ENCODE measurements at regions not wholly inside any gene's neighbourhood (a gene's known extent, or its start where the extent isn't known, plus 50 kb on each side); places are given as distances from the start of the nearest gene placed in this dataset.

GRCh38 chr5:84821924-84822323 is 437.2 kb upstream of the EDIL3 start:
- no peaks in the 10 kb centered on the region for H3K36me3 Mint-ChIP-seq
- no peak for ATAC-seq
- DNase-seq, result no peak
- no peaks in the 10 kb centered on the region for H3K27me3 Mint-ChIP-seq
- POLR2A ChIA-PET, result no interaction called here
- no peaks in the 10 kb centered on the region for H3K4me1 Mint-ChIP-seq
- no peak overlapping the region for H3K27ac Mint-ChIP-seq
- H3K4me3 Mint-ChIP-seq, result no peak overlapping the region
- peaks cover 0 to 5% (median 0%) of the 10 kb centered on the region in 9 donors for H3K9me3 Mint-ChIP-seq

GRCh38 chr5:84817953-84818352 is 433.3 kb upstream of the EDIL3 start:
- Mint-ChIP-seq H3K27me3 (no peaks in the 10 kb centered on the region), H3K4me3 (no peak overlapping the region), H3K9me3 (peaks cover 0 to 2% (median 0%) of the 10 kb centered on the region in 9 donors), H3K4me1 (no peaks in the 10 kb centered on the region), H3K36me3 (no peaks in the 10 kb centered on the region), H3K27ac (no peak overlapping the region)
- DNase-seq, result no peak
- ATAC-seq, result no peak
- POLR2A ChIA-PET, result no interaction called here

GRCh38 chr5:84816746-84817547 is 432.3 kb upstream of the EDIL3 start:
- POLR2A ChIA-PET, result no interaction called here
- peaks cover 0 to 2% (median 0%) of the 10 kb centered on the region in 9 donors for H3K9me3 Mint-ChIP-seq
- no peak overlapping the region for H3K4me3 Mint-ChIP-seq
- no peaks in the 10 kb centered on the region for H3K4me1 Mint-ChIP-seq
- no peak overlapping the region for H3K27ac Mint-ChIP-seq
- no peaks in the 10 kb centered on the region for H3K36me3 Mint-ChIP-seq
- peaks cover 0 to under 1% (median 0%) of the 10 kb centered on the region in 5 donors for H3K27me3 Mint-ChIP-seq
- DNase-seq (no peak), ATAC-seq (no peak)

- Mint-ChIP-seq H3K4me3 (no peak overlapping the region), H3K36me3 (no peaks in the 10 kb centered on the region), H3K9me3 (peaks cover 0 to 8% (median 2%) of the 10 kb centered on the region in 9 donors), H3K4me1 (no peaks in the 10 kb centered on the region), H3K27me3 (peaks cover 0 to 3% (median 0%) of the 10 kb centered on the region in 5 donors), H3K27ac (no peak overlapping the region)
- POLR2A ChIA-PET, result no interaction called here
- ATAC-seq (no peak), DNase-seq (no peak)
Measured at GRCh38 chr5:84816160-84816559, 431.5 kb upstream of the EDIL3 start.

- Mint-ChIP-seq H3K9me3 (peaks cover 0 to 13% (median 3%) of the 10 kb centered on the region in 9 donors), H3K4me1 (no peaks in the 10 kb centered on the region), H3K27ac (no peak overlapping the region), H3K27me3 (no peaks in the 10 kb centered on the region), H3K4me3 (no peak overlapping the region), H3K36me3 (no peaks in the 10 kb centered on the region)
- no peak for ATAC-seq
- POLR2A ChIA-PET, result no interaction called here
- no peak for DNase-seq
Measured at GRCh38 chr5:84805473-84805872, 420.8 kb upstream of the EDIL3 start.

- Mint-ChIP-seq H3K36me3 (no peaks in the 10 kb centered on the region), H3K4me3 (no peak overlapping the region), H3K9me3 (peaks cover 0 to 9% (median 0%) of the 10 kb centered on the region in 9 donors), H3K27ac (no peak overlapping the region), H3K27me3 (no peaks in the 10 kb centered on the region), H3K4me1 (no peaks in the 10 kb centered on the region)
- POLR2A ChIA-PET, result no interaction called here
- DNase-seq, result no peak
- ATAC-seq, result no peak
Measured at GRCh38 chr5:84796399-84796798, 411.7 kb upstream of the EDIL3 start.

- H3K36me3 Mint-ChIP-seq, result no peaks in the 10 kb centered on the region
- POLR2A ChIA-PET, result no interaction called here
- H3K27ac Mint-ChIP-seq, result no peak overlapping the region
- no peak for ATAC-seq
- no peak overlapping the region for H3K4me3 Mint-ChIP-seq
- peaks cover 0 to 13% (median 0%) of the 10 kb centered on the region in 9 donors for H3K9me3 Mint-ChIP-seq
- no peaks in the 10 kb centered on the region for H3K27me3 Mint-ChIP-seq
- no peak for DNase-seq
- H3K4me1 Mint-ChIP-seq, result no peaks in the 10 kb centered on the region
Measured at GRCh38 chr5:84794486-84795035, 409.9 kb upstream of the EDIL3 start.

GRCh38 chr5:84791730-84792129 is 407.1 kb upstream of the EDIL3 start:
- H3K9me3 Mint-ChIP-seq, result peaks cover 0 to 13% (median 4%) of the 10 kb centered on the region in 9 donors
- ATAC-seq, result no peak
- no peaks in the 10 kb centered on the region for H3K4me1 Mint-ChIP-seq
- H3K4me3 Mint-ChIP-seq, result no peak overlapping the region
- DNase-seq, result no peak
- no peaks in the 10 kb centered on the region for H3K27me3 Mint-ChIP-seq
- POLR2A ChIA-PET, result no interaction called here
- no peaks in the 10 kb centered on the region for H3K36me3 Mint-ChIP-seq
- no peak overlapping the region for H3K27ac Mint-ChIP-seq

- no peak for DNase-seq
- H3K27ac Mint-ChIP-seq, result no peak overlapping the region
Measured at GRCh38 chr5:84791138-84791537, 406.5 kb upstream of the EDIL3 start.

GRCh38 chr5:84790406-84790805 is 405.7 kb upstream of the EDIL3 start:
- H3K27ac Mint-ChIP-seq, result no peak overlapping the region
- DNase-seq (no peak), ATAC-seq (no peak)
- peaks cover 0 to 10% (median 4%) of the 10 kb centered on the region in 9 donors for H3K9me3 Mint-ChIP-seq
- POLR2A ChIA-PET, result no interaction called here
- H3K27me3 Mint-ChIP-seq, result no peaks in the 10 kb centered on the region
- no peaks in the 10 kb centered on the region for H3K4me1 Mint-ChIP-seq
- H3K4me3 Mint-ChIP-seq, result no peak overlapping the region
- no peaks in the 10 kb centered on the region for H3K36me3 Mint-ChIP-seq

More at GRCh38 chr5:84791138-84791537, 406.5 kb upstream of the EDIL3 start:
- H3K4me3 Mint-ChIP-seq, result no peak overlapping the region
- POLR2A ChIA-PET, result no interaction called here
- H3K4me1 Mint-ChIP-seq, result no peaks in the 10 kb centered on the region
- no peaks in the 10 kb centered on the region for H3K36me3 Mint-ChIP-seq
- peaks cover 0 to 10% (median 4%) of the 10 kb centered on the region in 9 donors for H3K9me3 Mint-ChIP-seq
- no peak for ATAC-seq
- no peaks in the 10 kb centered on the region for H3K27me3 Mint-ChIP-seq

GRCh38 chr5:84783003-84783402 is 398.3 kb upstream of the EDIL3 start:
- POLR2A ChIA-PET, result no interaction called here
- Mint-ChIP-seq H3K27ac (no peak overlapping the region), H3K4me3 (no peak overlapping the region), H3K36me3 (no peaks in the 10 kb centered on the region), H3K9me3 (peaks cover 0 to 4% (median 0%) of the 10 kb centered on the region in 9 donors), H3K27me3 (no peaks in the 10 kb centered on the region), H3K4me1 (no peaks in the 10 kb centered on the region)
- no peak for ATAC-seq
- no peak for DNase-seq

GRCh38 chr5:84779186-84779585 is 394.5 kb upstream of the EDIL3 start:
- POLR2A ChIA-PET, result no interaction called here
- no peak overlapping the region for H3K4me3 Mint-ChIP-seq
- no peaks in the 10 kb centered on the region for H3K27me3 Mint-ChIP-seq
- no peaks in the 10 kb centered on the region for H3K36me3 Mint-ChIP-seq
- ATAC-seq (no peak), DNase-seq (no peak)
- H3K9me3 Mint-ChIP-seq, result peaks cover 0 to 2% (median 0%) of the 10 kb centered on the region in 9 donors
- H3K4me1 Mint-ChIP-seq, result no peaks in the 10 kb centered on the region
- no peak overlapping the region for H3K27ac Mint-ChIP-seq

- peaks cover 0 to 15% (median 0%) of the 10 kb centered on the region in 9 donors for H3K9me3 Mint-ChIP-seq
- peaks cover 0 to 1% (median 0%) of the 10 kb centered on the region in 5 donors for H3K27me3 Mint-ChIP-seq
- no peak overlapping the region for H3K4me3 Mint-ChIP-seq
- POLR2A ChIA-PET, result no interaction called here
- no peak overlapping the region for H3K27ac Mint-ChIP-seq
- DNase-seq (no peak), ATAC-seq (no peak)
- no peaks in the 10 kb centered on the region for H3K4me1 Mint-ChIP-seq
- H3K36me3 Mint-ChIP-seq, result no peaks in the 10 kb centered on the region
Measured at GRCh38 chr5:84764227-84764626, 379.5 kb upstream of the EDIL3 start.

GRCh38 chr5:84758008-84758407 is 373.3 kb upstream of the EDIL3 start:
- POLR2A ChIA-PET, result no interaction called here
- Mint-ChIP-seq H3K36me3 (no peaks in the 10 kb centered on the region), H3K4me1 (no peaks in the 10 kb centered on the region), H3K4me3 (no peak overlapping the region), H3K27ac (no peak overlapping the region), H3K9me3 (peaks cover 0 to 13% (median 1%) of the 10 kb centered on the region in 9 donors), H3K27me3 (peaks cover 0 to 1% (median 0%) of the 10 kb centered on the region in 5 donors)
- DNase-seq, result no peak
- no peak for ATAC-seq
